ENCODE measurements at regions not wholly inside any gene's neighbourhood (a gene's known extent, or its start where the extent isn't known, plus 50 kb on each side); places are given as distances from the start of the nearest gene placed in this dataset.

GRCh38 chr1:21347072-21347581, 56.9 kb upstream of the ECE1 start:
- peaks cover 21% of the 10 kb centered on the region for H3K4me1 Mint-ChIP-seq (ENCODE audit: unreplicated experiment)
- no peaks in the 10 kb centered on the region for H3K27me3 Mint-ChIP-seq (ENCODE audit: unreplicated experiment)
- H3K27ac Mint-ChIP-seq (ENCODE audit: unreplicated experiment), result no peak overlapping the region
- no peak overlapping the region for H3K4me3 Mint-ChIP-seq (ENCODE audit: unreplicated experiment)
- no peaks in the 10 kb centered on the region for H3K36me3 Mint-ChIP-seq (ENCODE audit: unreplicated experiment)
- no peak for TF ChIP-seq CTCF (IDR thresholded peaks at IDR 0.05)
- DNase-seq (ENCODE audit: extremely low spot score, unreplicated experiment), result no peak
- H3K9me3 Mint-ChIP-seq (ENCODE audit: unreplicated experiment), result no peaks in the 10 kb centered on the region

GRCh38 chr1:21346365-21347071, 56.3 kb upstream of the ECE1 start:
- Mint-ChIP-seq H3K4me3 (ENCODE audit: unreplicated experiment) (no peak overlapping the region), H3K36me3 (ENCODE audit: unreplicated experiment) (no peaks in the 10 kb centered on the region), H3K9me3 (ENCODE audit: unreplicated experiment) (no peaks in the 10 kb centered on the region), H3K4me1 (ENCODE audit: unreplicated experiment) (peaks cover 27% of the 10 kb centered on the region), H3K27me3 (ENCODE audit: unreplicated experiment) (no peaks in the 10 kb centered on the region), H3K27ac (ENCODE audit: unreplicated experiment) (no peak overlapping the region)
- no peak for TF ChIP-seq CTCF (IDR thresholded peaks at IDR 0.05)
- DNase-seq (ENCODE audit: extremely low spot score, unreplicated experiment), result no peak

GRCh38 chr1:21344750-21345443, 54.6 kb upstream of the ECE1 start:
- no peak for TF ChIP-seq CTCF (IDR thresholded peaks at IDR 0.05)
- H3K27ac Mint-ChIP-seq (ENCODE audit: unreplicated experiment), result peak overlapping the region; percentile 59
- peak overlapping the region; percentile 86 for H3K4me3 Mint-ChIP-seq (ENCODE audit: unreplicated experiment)
- no peaks in the 10 kb centered on the region for H3K36me3 Mint-ChIP-seq (ENCODE audit: unreplicated experiment)
- H3K9me3 Mint-ChIP-seq (ENCODE audit: unreplicated experiment), result no peaks in the 10 kb centered on the region
- no peaks in the 10 kb centered on the region for H3K27me3 Mint-ChIP-seq (ENCODE audit: unreplicated experiment)
- peaks cover 42% of the 10 kb centered on the region for H3K4me1 Mint-ChIP-seq (ENCODE audit: unreplicated experiment)
- no peak for DNase-seq (ENCODE audit: extremely low spot score, unreplicated experiment)

- no peak for TF ChIP-seq CTCF (IDR thresholded peaks at IDR 0.05)
- DNase-seq (ENCODE audit: extremely low spot score, unreplicated experiment), result no peak
- Mint-ChIP-seq H3K27me3 (ENCODE audit: unreplicated experiment) (no peaks in the 10 kb centered on the region), H3K27ac (ENCODE audit: unreplicated experiment) (peak overlapping the region; percentile 73), H3K4me3 (ENCODE audit: unreplicated experiment) (peak overlapping the region; percentile 86), H3K4me1 (ENCODE audit: unreplicated experiment) (peaks cover 49% of the 10 kb centered on the region), H3K36me3 (ENCODE audit: unreplicated experiment) (no peaks in the 10 kb centered on the region), H3K9me3 (ENCODE audit: unreplicated experiment) (no peaks in the 10 kb centered on the region)
These were observed 54.0 kb upstream of the ECE1 start for GRCh38 chr1:21344098-21344749.
